HTR-8/SVneo (cell line): ENCODE measurements at regions not wholly inside any gene's neighbourhood (a gene's known extent, or its start where the extent isn't known, plus 50 kb on each side); places are given as distances from the start of the nearest gene placed in this dataset.
"Not testable (repeated sequence)": the region's sequence is repeated elsewhere in the genome, so short reads cannot be mapped to it uniquely, and the experiment has no call there.

Experiments
- DNase-seq: peaks from one replicate; pipeline ENCODE4 v3.0.0; 2011; ENCODE audit warnings: low spot score, mixed read lengths; ENCODE audit not compliant: insufficient read length
- FAIRE-seq: peaks from 2 replicates; lab custom pipeline; 2011; peaks lifted over from hg19 to GRCh38; lab: Jason Lieb, UNC

GRCh38 chr6:4367643-4368042, 232.3 kb upstream of the ECI2 start:
- no peak for FAIRE-seq
- DNase-seq = no peak

DNA sequence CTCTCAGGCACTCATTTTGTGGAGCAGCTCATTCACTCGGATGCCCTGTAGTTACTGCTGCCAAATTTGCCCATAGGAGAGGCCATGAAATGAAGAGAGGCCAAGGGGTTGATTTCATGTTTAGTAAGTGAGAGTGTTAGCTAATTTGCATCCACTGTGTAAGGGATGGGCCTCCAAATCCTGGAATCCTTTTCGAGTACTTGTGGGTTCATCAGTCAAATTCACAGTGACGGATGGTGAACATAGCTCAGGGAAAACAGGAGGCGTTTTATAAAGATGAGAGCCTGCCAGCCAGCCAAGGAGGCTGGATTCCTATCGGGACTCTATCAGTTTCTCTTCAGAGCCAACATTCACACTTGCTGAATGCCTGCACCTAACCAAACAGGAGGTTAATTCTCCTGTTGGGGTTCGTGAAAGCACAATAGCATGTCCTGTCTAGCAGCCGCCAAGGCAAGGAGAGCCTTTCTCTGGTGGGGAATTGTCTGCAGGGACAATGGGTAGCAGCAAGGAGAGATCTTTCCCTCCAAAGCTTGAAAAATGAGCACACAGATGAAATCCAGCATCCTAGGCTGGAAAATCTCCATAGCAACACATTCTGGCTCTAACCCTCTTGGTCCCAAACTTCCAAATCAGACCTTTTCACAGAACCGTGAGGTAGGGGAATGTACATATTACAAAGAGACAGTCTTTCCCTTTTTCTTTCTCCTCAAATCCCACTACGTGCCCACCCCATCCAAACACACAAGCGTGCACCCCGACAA, 231.4 kb upstream of the ECI2 start:
- no peak for DNase-seq
- FAIRE-seq = no peak

DNA sequence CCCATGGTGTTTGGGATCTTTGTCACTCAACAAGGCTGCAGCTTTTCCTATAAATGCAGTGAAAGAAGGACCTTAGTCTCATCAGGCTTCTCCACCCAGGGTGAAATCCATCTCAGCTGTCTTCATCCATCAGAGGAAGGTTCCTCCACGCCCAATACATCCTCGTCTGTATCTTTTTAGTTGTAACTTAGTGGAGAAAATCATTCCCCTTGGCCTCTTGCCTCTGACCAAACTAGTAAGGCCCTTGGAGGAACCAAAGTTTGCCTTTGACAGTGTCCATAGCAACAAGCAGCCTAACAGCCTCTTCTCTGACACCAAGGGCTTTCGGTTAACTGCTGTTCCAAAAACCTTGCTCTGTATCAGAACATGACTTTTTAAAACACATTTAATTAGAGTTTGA, 230.3 kb upstream of the ECI2 start:
- no peak for DNase-seq
- FAIRE-seq = no peak

DNA sequence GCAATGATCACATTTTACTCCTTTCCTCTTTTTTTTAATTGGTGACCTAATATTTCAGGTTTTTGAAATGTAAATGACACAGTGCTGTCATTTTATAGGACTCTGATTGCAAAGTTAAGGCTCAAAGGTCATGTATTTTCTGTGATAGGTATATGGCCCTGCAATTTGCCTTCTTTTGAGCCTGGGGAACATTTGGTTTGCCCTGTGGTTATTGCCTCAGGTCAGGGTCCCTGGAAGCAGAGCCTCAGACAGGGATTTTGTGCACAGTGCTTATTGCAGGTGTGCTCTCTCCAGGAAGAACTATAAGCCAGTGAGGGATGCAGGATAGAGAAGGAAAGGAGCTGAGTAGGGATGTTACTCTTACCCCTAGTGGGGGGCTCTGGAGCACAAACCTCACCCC, 229.3 kb upstream of the ECI2 start:
- no peak for DNase-seq
- FAIRE-seq = no peak

- FAIRE-seq (no peak), DNase-seq (no peak)
These were observed 228.8 kb upstream of the ECI2 start for GRCh38 chr6:4364172-4364571.

DNA sequence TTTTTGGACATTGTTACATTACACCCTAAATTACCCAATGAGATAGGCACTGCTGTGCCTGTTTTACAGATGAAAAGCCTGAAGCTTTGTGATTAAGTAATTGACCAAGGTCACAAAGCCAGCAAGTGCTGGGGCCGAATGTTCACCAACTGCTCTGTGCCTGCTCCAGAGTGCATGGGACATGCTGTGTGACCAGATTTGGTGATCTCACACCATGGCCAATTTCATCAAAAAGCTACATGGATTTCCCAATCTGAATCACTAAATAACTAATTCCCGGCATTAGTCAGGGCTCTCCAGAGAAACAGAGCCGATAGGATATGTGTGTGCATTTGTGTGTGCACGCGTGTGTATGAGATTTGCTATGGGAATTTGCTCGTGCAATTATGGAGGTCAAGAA, 228.3 kb upstream of the ECI2 start:
- DNase-seq (no peak), FAIRE-seq (no peak)

GRCh38 chr6:4362326-4362725, 227.0 kb upstream of the ECI2 start:
- no peak for FAIRE-seq

DNA sequence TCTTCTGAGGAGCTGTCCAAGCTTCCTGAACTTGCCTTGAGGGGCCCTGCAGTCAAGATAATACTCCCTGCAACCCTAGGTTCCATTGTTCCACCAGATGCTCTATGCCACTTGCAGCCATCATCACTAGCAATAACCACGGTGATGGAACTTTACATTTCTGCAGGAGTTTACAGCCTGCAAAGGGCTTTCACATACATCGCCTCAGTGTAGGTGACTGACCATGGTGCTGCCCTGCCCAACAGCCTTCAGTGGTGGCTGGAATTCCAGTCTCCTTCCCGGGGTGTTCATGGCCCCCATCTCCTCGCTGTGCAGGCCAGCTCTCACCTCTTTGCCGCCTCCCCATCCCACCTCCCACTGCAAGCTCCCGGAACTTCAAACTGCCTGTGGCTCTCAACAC, 225.5 kb upstream of the ECI2 start:
- FAIRE-seq = no peak
- no peak for DNase-seq

More at GRCh38 chr6:4362326-4362725, 227.0 kb upstream of the ECI2 start:
- DNase-seq = no peak

- DNase-seq = no peak
- FAIRE-seq = peak; percentile 4
These were observed 223.8 kb upstream of the ECI2 start for GRCh38 chr6:4359108-4359730.

GRCh38 chr6:4358414-4359107, 223.2 kb upstream of the ECI2 start:
- DNase-seq = peak; percentile 95
- FAIRE-seq = peak; percentile 98

DNA sequence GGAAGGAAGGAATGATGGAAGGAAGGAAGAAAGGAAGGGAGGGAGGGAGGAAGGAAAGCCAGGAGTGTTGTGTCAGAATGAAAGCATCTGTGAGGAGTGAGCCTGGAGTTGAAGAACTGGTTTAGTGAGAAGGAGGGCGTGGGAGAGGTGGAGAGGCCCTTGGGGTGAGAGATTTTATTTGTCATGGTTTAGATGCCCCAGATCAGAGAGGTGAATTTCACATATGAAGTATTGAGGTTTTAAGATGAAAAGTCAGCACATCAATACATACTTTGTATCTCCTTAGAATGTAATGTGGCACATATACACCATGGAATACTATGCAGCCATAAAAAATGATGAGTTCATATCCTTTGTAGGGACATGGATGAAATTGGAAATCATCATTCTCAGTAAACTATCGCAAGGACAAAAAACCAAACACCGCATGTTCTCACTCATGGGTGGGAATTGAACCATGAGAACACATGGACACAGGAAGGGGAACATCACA, 222.3 kb upstream of the ECI2 start:
- not testable (repeated sequence) for DNase-seq, FAIRE-seq

DNA sequence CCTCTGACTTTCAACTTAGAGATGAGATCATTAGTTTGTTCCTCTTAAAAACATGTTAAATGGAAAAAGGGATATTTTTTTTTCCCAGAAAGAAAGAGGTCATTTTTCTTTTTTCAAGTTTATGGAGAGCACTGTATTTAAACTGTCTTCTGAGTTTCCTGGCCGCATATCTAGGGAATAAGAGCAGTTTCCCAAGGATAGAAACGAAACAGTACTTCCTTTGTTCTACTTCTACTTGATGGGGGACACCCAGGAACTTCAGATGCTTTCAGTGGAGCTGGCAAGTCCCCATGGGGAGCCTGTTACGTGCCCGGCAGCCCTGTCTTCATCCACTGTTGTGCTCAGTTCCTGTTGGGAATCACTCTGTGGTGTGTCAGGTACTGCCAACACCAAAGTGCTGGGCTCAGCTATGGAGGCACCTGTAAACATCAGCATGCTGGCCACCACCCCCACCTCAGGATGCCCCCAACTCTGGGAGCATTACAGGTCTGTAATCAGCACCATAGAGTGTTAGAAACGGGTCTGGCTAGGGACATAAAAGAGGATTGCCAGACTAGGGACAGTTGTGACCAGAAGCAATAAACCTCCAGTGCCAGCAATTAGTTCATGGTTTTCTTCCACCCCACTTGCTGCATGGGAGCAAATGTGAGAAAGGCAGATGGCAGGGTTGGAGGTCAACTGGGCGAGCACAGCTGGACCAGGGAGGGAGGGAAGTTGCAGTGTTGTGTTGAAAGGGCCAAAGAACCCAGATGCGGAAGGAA, 221.7 kb upstream of the ECI2 start:
- no peak for FAIRE-seq
- DNase-seq = no peak

GRCh38 chr6:4355241-4355640, 219.9 kb upstream of the ECI2 start:
- FAIRE-seq = no peak
- peak; percentile 71 for DNase-seq

DNA sequence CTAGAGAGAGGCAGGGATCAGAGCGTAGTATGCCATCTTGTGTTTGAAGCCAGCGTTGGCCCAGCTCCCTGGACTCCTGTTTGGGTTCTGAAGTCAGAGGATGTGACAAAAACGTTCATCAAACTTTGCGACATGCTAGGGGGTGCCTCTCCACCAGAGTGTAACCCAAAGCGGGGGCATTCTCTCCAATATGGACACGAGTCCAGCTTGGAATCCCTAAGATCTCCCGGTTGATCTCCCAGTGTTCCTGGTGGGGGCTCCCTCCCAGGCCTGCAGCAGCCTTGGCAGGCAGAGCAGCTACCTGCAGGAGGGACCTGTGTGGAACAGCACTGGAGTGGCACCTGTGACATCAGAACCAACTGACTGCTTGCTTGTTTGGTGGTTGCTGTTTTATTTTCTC, 218.8 kb upstream of the ECI2 start:
- DNase-seq (no peak), FAIRE-seq (no peak)

DNA sequence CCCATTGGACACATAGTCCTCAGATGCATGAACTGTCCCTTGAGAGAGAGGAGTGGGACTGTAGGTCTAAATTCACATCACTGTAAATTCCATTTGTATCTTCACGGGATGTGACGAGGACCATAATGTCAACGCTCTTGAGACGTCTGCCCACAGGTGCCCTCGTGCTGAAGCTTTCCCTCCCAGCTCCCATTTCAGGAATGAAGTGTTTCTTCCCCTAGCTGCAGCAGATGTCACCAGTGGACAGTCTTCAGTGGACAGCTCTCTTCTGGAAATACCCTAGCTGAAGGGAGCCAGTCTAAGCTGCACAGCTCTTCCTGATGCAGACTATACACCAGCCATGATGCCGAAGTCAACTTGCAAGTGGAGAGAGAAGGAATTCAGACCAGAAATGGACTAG, 217.4 kb upstream of the ECI2 start:
- FAIRE-seq = no peak

DNA sequence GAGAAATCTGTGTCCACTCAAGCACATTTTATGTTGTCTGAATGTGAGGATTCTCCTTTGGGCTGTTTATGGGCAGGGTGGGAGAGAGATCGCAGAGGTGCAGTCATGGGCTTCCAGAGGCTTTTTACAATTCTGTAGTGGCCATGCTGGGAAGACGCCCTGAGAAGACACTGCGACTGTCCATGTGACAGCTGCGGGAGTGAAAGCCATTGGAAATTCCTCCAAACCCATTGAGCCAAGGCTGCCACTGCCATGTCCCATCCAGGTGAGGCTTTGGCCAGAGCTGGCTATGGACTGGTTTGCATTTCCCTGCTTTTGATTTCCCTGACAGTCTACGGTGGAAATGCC, 216.9 kb upstream of the ECI2 start:
- DNase-seq = no peak
- no peak for FAIRE-seq

More for the DNA sequence above, 217.4 kb upstream of the ECI2 start:
- no peak for DNase-seq

- peak; percentile 80 for FAIRE-seq
These were observed 216.3 kb upstream of the ECI2 start for GRCh38 chr6:4351520-4352321.

DNA sequence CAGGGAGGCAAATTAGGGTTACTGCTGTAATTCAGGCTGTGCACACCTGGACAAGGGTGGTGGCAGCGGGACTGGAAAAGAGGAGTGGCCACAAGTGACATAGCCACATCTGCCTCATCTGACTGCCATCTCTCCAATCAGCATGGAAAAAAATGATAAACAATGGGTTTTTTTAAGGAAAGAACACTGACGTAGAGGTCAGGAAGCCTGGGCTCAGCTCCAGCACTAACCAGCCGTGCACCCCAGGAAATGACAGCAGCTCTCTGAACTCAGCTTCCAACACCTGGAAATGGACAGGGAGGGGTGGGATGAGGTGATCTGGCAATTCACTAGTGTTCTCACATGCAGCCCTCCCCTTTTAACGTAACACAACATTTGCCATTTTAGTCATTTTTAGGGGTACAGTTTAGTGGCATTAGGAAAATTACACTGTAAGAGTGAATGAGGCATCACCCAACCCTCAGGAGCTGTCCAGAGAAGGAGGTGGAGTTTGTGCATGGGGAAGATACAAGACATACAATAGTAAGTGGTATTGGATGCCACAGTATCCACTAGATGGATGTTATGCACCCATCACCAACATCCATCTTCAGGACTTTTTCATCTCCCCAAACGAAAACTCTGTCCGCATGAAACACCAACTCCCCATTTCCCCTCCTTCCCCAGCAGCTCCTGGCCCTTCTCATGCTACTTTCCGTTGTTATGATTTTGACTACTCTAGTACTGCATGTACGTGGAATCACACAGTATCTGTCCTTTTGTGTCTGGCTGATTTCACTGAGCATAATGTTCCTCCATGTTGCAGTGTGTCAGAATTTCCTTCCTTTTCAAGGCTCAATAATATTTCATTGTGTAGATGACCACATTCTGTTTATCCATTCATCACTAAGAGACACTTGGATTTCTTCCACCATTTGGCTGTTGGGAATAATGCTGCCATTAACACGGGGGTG, 215.5 kb upstream of the ECI2 start:
- FAIRE-seq (no peak), DNase-seq (no peak)

More at GRCh38 chr6:4351520-4352321, 216.3 kb upstream of the ECI2 start:
- peak; percentile 81 for DNase-seq

GRCh38 chr6:4349931-4350330, 214.6 kb upstream of the ECI2 start:
- DNase-seq (no peak), FAIRE-seq (no peak)
